AG04449 (cell line): ENCODE measurements at regions not wholly inside any gene's neighbourhood (a gene's known extent, or its start where the extent isn't known, plus 50 kb on each side); places are given as distances from the start of the nearest gene placed in this dataset.
"Not testable (repeated sequence)": the region's sequence is repeated elsewhere in the genome, so short reads cannot be mapped to it uniquely, and the experiment has no call there.

Source experiments
- CTCF ChIA-PET: fragments of 350-600 bp; formaldehyde crosslinking; extraction: SDS; loops from one replicate; lab custom pipeline; 2021; ENCODE audit warnings: antibody characterized with exemption; lab: Yijun Ruan, JAX
- POLR2A ChIA-PET: fragments of 400-600, 350-600 bp; formaldehyde crosslinking; extraction: SDS; loops from one replicate; lab custom pipeline; 2020; ENCODE audit warnings: antibody characterized with exemption, inconsistent platforms; lab: Yijun Ruan, JAX
- DNase-seq: peaks from one replicate; pipeline ENCODE4 v3.0.0-alpha.2; 2010; ENCODE audit warnings: low read depth, low spot score
- H3K4me3 ChIP-seq: 2 replicates; pipeline ENCODE4 v1.5.1; 2011; ENCODE audit warnings: low read depth, mild to moderate bottlenecking, control low read depth, low read length
- CTCF ChIP-seq: IDR thresholded peaks from one replicate; pipeline ENCODE4 v1.5.1; 2011; ENCODE audit warnings: mild to moderate bottlenecking, moderate library complexity, low read length, control low read depth, inconsistent platforms; ENCODE audit not compliant: insufficient read depth; ENCODE audit errors: missing control alignments

GRCh38 chr9:126169736-126170135 lies 156.9 kb upstream of the MVB12B start:
- no peak overlapping the region for H3K4me3 ChIP-seq

DNA sequence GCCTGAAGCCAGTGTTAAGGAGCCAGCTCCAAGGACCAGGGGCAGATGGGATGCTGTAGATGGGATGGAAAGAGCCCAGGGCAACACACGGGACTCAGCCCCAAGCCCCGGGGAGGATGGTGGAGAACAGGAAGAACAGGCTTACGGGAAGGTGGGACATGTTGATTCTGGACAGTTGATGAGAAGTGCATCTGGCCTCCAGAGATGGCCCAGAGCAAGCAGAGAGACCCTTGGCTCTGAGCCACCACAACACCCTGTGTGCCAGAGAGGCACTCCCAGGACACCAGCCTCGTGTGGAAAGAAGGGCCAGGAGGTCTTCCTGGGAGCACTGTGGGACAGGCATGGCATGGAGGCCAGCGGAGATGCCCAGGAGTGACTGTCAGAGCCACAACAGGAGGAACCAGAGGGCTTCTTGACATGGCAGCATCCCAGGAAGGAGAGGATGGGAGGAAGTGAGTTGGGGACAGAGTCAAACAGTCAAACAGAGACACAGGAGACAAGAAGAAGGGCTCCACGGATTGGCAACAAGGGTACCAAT lies 156.3 kb upstream of the MVB12B start:
- no peak for DNase-seq
- H3K4me3 ChIP-seq = no peak overlapping the region
- ChIA-PET POLR2A (no interaction called here), CTCF (no interaction called here)
- no peak for TF ChIP-seq CTCF

More at GRCh38 chr9:126169736-126170135, 156.9 kb upstream of the MVB12B start:
- CTCF ChIA-PET = no interaction called here
- no peak for DNase-seq
- POLR2A ChIA-PET = no interaction called here
- TF ChIP-seq CTCF = no peak

- TF ChIP-seq CTCF = no peak
- CTCF ChIA-PET = no interaction called here
- POLR2A ChIA-PET = no interaction called here
- no peak overlapping the region for H3K4me3 ChIP-seq
- DNase-seq = no peak
Observed at GRCh38 chr9:126171641-126172040, 155.0 kb upstream of the MVB12B start.

DNA sequence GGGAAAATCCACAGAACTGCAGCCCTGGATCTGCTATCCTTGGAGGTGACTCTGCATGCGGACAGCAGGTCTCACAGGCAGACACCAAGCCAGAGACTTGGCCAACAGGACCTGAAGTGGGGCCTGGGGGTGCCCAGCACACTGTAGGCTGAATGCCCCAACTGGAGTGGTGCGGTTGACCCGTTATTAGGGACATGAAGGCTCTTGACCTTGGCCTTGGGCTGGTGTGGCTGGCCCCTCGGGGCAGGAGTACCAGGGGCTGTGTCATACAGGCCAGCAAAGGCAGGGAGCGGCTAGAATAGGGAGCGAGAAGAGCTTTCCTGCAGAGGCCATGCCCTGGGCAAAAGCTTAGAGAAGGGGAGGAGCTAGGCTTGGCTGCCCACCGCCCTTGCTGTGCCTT lies 153.2 kb upstream of the MVB12B start:
- H3K4me3 ChIP-seq = no peak overlapping the region
- POLR2A ChIA-PET = no interaction called here
- TF ChIP-seq CTCF = no peak

GRCh38 chr9:126173929-126174328 lies 152.7 kb upstream of the MVB12B start:
- ChIA-PET POLR2A (no interaction called here), CTCF (no interaction called here)
- DNase-seq = no peak
- H3K4me3 ChIP-seq = no peak overlapping the region
- TF ChIP-seq CTCF = no peak

More for the DNA sequence above, 153.2 kb upstream of the MVB12B start:
- no peak for DNase-seq
- CTCF ChIA-PET = no interaction called here

DNA sequence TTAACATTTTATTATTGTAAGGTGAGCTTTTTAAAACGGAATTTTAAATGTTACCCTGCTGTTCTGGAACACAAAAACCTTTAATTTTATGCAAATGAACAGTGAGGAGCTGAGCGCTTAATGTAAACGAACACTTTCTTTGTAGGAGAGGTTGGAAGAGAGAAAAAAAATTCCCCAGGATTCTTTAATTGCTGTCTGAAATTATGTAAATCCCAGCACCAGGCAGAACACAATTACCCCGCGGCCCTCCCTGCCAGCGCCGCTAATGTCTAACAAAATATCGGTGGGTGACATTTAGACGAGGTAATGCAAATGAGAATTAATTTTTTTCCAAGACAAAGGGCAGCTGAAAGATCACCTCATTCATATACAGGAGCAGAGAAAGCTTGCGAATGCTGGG lies 143.4 kb upstream of the MVB12B start:
- CTCF ChIA-PET = no interaction called here
- POLR2A ChIA-PET = no interaction called here
- TF ChIP-seq CTCF = no peak
- H3K4me3 ChIP-seq = no peak overlapping the region
- no peak for DNase-seq

- DNase-seq, POLR2A ChIA-PET, CTCF ChIA-PET, H3K4me3 ChIP-seq: not testable (repeated sequence)
Observed at GRCh38 chr9:126190994-126191393, 135.6 kb upstream of the MVB12B start.
